Kidney (tissue), 13 donors: ENCODE measurements at regions not wholly inside any gene's neighbourhood (a gene's known extent, or its start where the extent isn't known, plus 50 kb on each side); places are given as distances from the start of the nearest gene placed in this dataset.

ENCODE experiments used
- DNase-seq, 5 donors: peaks; one replicate each; pipeline ENCODE4 v3.0.0-alpha.2; 2013 to 2020
- FAIRE-seq: peaks from 2 replicates; lab custom pipeline; 2012; peaks lifted over from hg19 to GRCh38; lab: Jason Lieb, UNC
- H3K27ac ChIP-seq, 2 donors: one replicate each; pipeline ENCODE4 v1.7.0; 2013; ENCODE audit warnings: low read depth in 2 of 2, low read length in 2 of 2, inconsistent platforms in 1 of 2
- H3K27me3 ChIP-seq: one replicate; pipeline ENCODE4 v1.7.1; 2013; ENCODE audit warnings: low read length, inconsistent platforms; ENCODE audit not compliant: control insufficient read depth, insufficient read depth
- H3K36me3 ChIP-seq, 3 donors: one replicate each; pipeline versions ENCODE4 v1.7.0 to v1.7.1; 2013; ENCODE audit warnings: low read length in 3 of 3, control low read depth in 1 of 3, inconsistent platforms in 1 of 3; ENCODE audit not compliant: insufficient read depth in 3 of 3, control insufficient read depth in 2 of 3
- H3K4me1 ChIP-seq, 3 donors: one replicate each; pipeline versions ENCODE4 v1.7.0 to v1.7.1; 2013; ENCODE audit warnings: low read length in 3 of 3, inconsistent platforms in 1 of 3, low read depth in 1 of 3; ENCODE audit not compliant: control insufficient read depth in 2 of 3, insufficient read depth in 2 of 3
- H3K4me3 ChIP-seq, 3 donors: one replicate each; pipeline versions ENCODE4 v1.7.0 to v1.8.1; 2013; ENCODE audit warnings: low read length in 3 of 3, control low read depth in 1 of 3, inconsistent platforms in 1 of 3
- H3K9ac ChIP-seq, 3 donors: one replicate each; pipeline versions ENCODE4 v1.7.0 to v1.7.1; 2013; ENCODE audit warnings: low read length in 3 of 3, control low read depth in 1 of 3, inconsistent platforms in 1 of 3
- H3K9me3 ChIP-seq, 3 donors: one replicate each; pipeline versions ENCODE4 v1.7.0 to v1.7.1; 2013; ENCODE audit warnings: low read length in 3 of 3, control low read depth in 1 of 3, inconsistent platforms in 1 of 3; ENCODE audit not compliant: control insufficient read depth in 2 of 3, insufficient read depth in 1 of 3
- CTCF ChIP-seq: IDR thresholded peaks from 3 replicates; pipeline ENCODE4 v1.5.1; 2012; ENCODE audit warnings: mild to moderate bottlenecking, moderate library complexity, borderline replicate concordance; ENCODE audit not compliant: insufficient read depth; ENCODE audit errors: extremely low read depth
- intact Hi-C: fragments of 100-400 bp; cut with DNase I; formaldehyde crosslinking; loops from one replicate; pipeline ENCODE4 v1.11.1; 2022
- donor health status: control.
- donor health status: control.
- donor health status: control.
- donor health status: control.
- donor health status: control.
- donor health status: DM: yes; HTN: yes; CAD: no.
- donor health status: Normal renal cell carcinoma (clear cell type).

GRCh38 chr10:4683838-4684237 lies 142.2 kb upstream of the AKR1E2 start:
- Histone ChIP-seq H3K9ac (no peak overlapping the region), H3K4me1 (no peaks in the 10 kb centered on the region), H3K27me3 (no peaks in the 10 kb centered on the region), H3K9me3 (no peaks in the 10 kb centered on the region), H3K4me3 (no peak overlapping the region), H3K27ac (no peak overlapping the region), H3K36me3 (no peaks in the 10 kb centered on the region)
- no peak for TF ChIP-seq CTCF
- FAIRE-seq (no peak), DNase-seq (no peak)
- intact Hi-C loops, result no loop called here

- Histone ChIP-seq H3K27ac (no peak overlapping the region), H3K36me3 (no peaks in the 10 kb centered on the region), H3K27me3 (no peaks in the 10 kb centered on the region), H3K9ac (no peak overlapping the region), H3K9me3 (no peaks in the 10 kb centered on the region), H3K4me1 (no peaks in the 10 kb centered on the region), H3K4me3 (no peak overlapping the region)
- FAIRE-seq, result no peak
- DNase-seq, result no peak
- intact Hi-C loops, result no loop called here
- TF ChIP-seq CTCF, result no peak
Observed at GRCh38 chr10:4683137-4683536, 142.9 kb upstream of the AKR1E2 start.

GRCh38 chr10:4678951-4679671 lies 146.9 kb upstream of the AKR1E2 start:
- Histone ChIP-seq H3K27ac (no peak overlapping the region), H3K36me3 (no peaks in the 10 kb centered on the region), H3K9me3 (no peaks in the 10 kb centered on the region), H3K4me1 (no peaks in the 10 kb centered on the region), H3K4me3 (no peak overlapping the region), H3K27me3 (no peaks in the 10 kb centered on the region), H3K9ac (no peak overlapping the region)
- FAIRE-seq (no peak), DNase-seq (no peak)
- TF ChIP-seq CTCF, result no peak
- intact Hi-C loops, result no loop called here
